Astrocyte (in vitro differentiated cells and primary cell): ENCODE measurements at regions not wholly inside any gene's neighbourhood (a gene's known extent, or its start where the extent isn't known, plus 50 kb on each side); places are given as distances from the start of the nearest gene placed in this dataset.

ENCODE experiments used
- DNase-seq: peaks from one replicate; pipeline ENCODE4 v3.0.0-alpha.2; 2010; ENCODE audit warnings: low read depth
- FAIRE-seq: peaks from 2 replicates; lab custom pipeline; 2011; peaks lifted over from hg19 to GRCh38; lab: Jason Lieb, UNC
- H2AFZ ChIP-seq: 2 replicates; pipeline ENCODE4 v1.6.0; 2012; ENCODE audit warnings: low read depth, low read length, inconsistent platforms
- H3K27ac ChIP-seq: 2 replicates; pipeline ENCODE4 v1.5.1; 2011; ENCODE audit warnings: low read depth, low read length, inconsistent platforms
- H3K27me3 ChIP-seq: 2 replicates; pipeline ENCODE4 v1.6.0; 2011; ENCODE audit warnings: low read length, inconsistent platforms; ENCODE audit not compliant: insufficient read depth
- H3K36me3 ChIP-seq: 2 replicates; pipeline ENCODE4 v1.5.1; 2011; ENCODE audit warnings: low read length, inconsistent platforms; ENCODE audit not compliant: insufficient read depth
- H3K4me1 ChIP-seq: 2 replicates; pipeline ENCODE4 v1.5.1; 2011; ENCODE audit warnings: low read length, inconsistent platforms; ENCODE audit not compliant: insufficient read depth
- H3K4me2 ChIP-seq: 2 replicates; pipeline ENCODE4 v1.6.0; 2012; ENCODE audit warnings: low read length, inconsistent platforms
- H3K4me3 ChIP-seq: 2 replicates; pipeline ENCODE4 v1.5.1; 2011; ENCODE audit warnings: low read depth, mild to moderate bottlenecking, low read length, inconsistent platforms; ENCODE audit not compliant: insufficient read depth
- H3K79me2 ChIP-seq: 2 replicates; pipeline ENCODE4 v1.6.0; 2012; ENCODE audit warnings: mild to moderate bottlenecking, low read length, inconsistent platforms; ENCODE audit not compliant: insufficient read depth
- H3K9ac ChIP-seq: 2 replicates; pipeline ENCODE4 v1.6.0; 2012; ENCODE audit warnings: mild to moderate bottlenecking, low read length, inconsistent platforms
- H3K9me3 ChIP-seq: 2 replicates; pipeline ENCODE4 v1.5.1; 2012; ENCODE audit warnings: low read depth, mild to moderate bottlenecking, low read length, inconsistent platforms; ENCODE audit not compliant: insufficient read depth
- H4K20me1 ChIP-seq: 2 replicates; pipeline ENCODE4 v1.6.0; 2012; ENCODE audit warnings: low read length, inconsistent platforms; ENCODE audit not compliant: insufficient read depth
- H3K27ac Mint-ChIP-seq: one replicate; pipeline ENCODE4 v1.8.0; 2021; ENCODE audit warnings: mild to moderate bottlenecking, mixed read lengths; ENCODE audit not compliant: unreplicated experiment
- H3K27me3 Mint-ChIP-seq: one replicate; pipeline ENCODE4 v1.8.0; 2021; ENCODE audit warnings: low read depth, mixed read lengths; ENCODE audit not compliant: unreplicated experiment
- H3K36me3 Mint-ChIP-seq: one replicate; pipeline ENCODE4 v1.8.0; 2021; ENCODE audit warnings: low read depth, mixed read lengths; ENCODE audit not compliant: unreplicated experiment
- H3K4me1 Mint-ChIP-seq: one replicate; pipeline ENCODE4 v1.8.0; 2021; ENCODE audit warnings: low read depth, mixed read lengths; ENCODE audit not compliant: unreplicated experiment
- H3K4me3 Mint-ChIP-seq: one replicate; pipeline ENCODE4 v1.8.0; 2021; ENCODE audit warnings: mild to moderate bottlenecking, moderate library complexity, mixed read lengths; ENCODE audit not compliant: unreplicated experiment
- H3K9me3 Mint-ChIP-seq: one replicate; pipeline ENCODE4 v1.8.0; 2021; ENCODE audit warnings: mild to moderate bottlenecking, mixed read lengths; ENCODE audit not compliant: unreplicated experiment
- EZH2 ChIP-seq: IDR thresholded peaks from 2 replicates; pipeline ENCODE4 v1.6.1; 2012; ENCODE audit warnings: mild to moderate bottlenecking, low read length, inconsistent platforms; ENCODE audit not compliant: insufficient read depth
- TF ChIP-seq, protein P1 (sequence below): IDR thresholded peaks from 2 replicates; pipeline ENCODE4 v1.5.1; 2011; ENCODE audit warnings: low read depth, mild to moderate bottlenecking, inconsistent platforms, low read length, moderate library complexity; ENCODE audit not compliant: insufficient read depth

DNA sequence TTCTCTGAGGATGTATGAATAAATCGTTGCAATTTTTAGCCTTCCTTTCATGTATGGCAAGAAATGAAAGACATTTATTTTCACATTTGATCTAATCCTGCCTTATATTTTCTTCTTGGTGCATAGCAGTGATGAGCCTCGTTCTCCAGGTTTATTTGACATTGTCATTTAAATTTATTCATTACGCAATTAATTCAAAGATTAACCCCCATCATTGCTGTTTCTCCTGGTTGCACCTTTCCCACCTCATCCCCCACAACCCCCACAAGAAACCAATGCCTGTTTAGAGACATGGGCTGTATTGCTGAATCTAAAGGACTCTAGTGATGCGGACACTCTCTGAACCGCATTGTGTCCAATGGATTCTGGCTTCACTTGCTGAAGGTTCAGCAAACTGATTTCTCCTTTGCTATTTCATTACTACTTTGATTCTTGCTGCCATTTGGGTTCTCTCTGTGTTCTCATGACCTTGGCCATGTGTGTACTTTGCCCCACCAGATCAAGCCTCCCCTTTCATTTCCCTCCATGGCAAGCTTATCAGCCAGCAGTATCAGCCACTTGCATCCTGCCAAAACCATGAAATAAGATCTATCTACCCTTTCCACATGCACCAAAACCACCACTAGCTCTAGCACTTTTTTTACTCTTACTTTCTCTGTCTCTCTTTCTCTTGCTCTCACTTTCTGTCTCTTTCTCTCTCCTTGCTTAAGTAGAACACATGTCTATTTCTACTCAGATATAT is 382.7 kb downstream of the GBE1 start:
- peaks cover 3% of the 10 kb centered on the region for H3K4me1 Mint-ChIP-seq
- H3K9me3 ChIP-seq = no peaks in the 10 kb centered on the region
- no peaks in the 10 kb centered on the region for H3K79me2 ChIP-seq
- H3K9ac ChIP-seq = no peak overlapping the region
- no peaks in the 10 kb centered on the region for H3K27me3 Mint-ChIP-seq
- H3K9me3 Mint-ChIP-seq = no peaks in the 10 kb centered on the region
- no peaks in the 10 kb centered on the region for H3K36me3 Mint-ChIP-seq
- H3K27ac ChIP-seq = no peak overlapping the region
- H3K4me3 Mint-ChIP-seq = no peak overlapping the region
- TF ChIP-seq EZH2 = no peak
- TF ChIP-seq, protein P1, sequence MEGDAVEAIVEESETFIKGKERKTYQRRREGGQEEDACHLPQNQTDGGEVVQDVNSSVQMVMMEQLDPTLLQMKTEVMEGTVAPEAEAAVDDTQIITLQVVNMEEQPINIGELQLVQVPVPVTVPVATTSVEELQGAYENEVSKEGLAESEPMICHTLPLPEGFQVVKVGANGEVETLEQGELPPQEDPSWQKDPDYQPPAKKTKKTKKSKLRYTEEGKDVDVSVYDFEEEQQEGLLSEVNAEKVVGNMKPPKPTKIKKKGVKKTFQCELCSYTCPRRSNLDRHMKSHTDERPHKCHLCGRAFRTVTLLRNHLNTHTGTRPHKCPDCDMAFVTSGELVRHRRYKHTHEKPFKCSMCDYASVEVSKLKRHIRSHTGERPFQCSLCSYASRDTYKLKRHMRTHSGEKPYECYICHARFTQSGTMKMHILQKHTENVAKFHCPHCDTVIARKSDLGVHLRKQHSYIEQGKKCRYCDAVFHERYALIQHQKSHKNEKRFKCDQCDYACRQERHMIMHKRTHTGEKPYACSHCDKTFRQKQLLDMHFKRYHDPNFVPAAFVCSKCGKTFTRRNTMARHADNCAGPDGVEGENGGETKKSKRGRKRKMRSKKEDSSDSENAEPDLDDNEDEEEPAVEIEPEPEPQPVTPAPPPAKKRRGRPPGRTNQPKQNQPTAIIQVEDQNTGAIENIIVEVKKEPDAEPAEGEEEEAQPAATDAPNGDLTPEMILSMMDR = no peak
- no peak overlapping the region for H3K27ac Mint-ChIP-seq
- H3K27me3 ChIP-seq = no peaks in the 10 kb centered on the region
- H2AFZ ChIP-seq = no peak overlapping the region
- no peak for FAIRE-seq
- H3K36me3 ChIP-seq = no peaks in the 10 kb centered on the region
- no peak overlapping the region for H3K4me2 ChIP-seq
- no peaks in the 10 kb centered on the region for H4K20me1 ChIP-seq
- no peak for DNase-seq
- no peak overlapping the region for H3K4me3 ChIP-seq
- H3K4me1 ChIP-seq = no peaks in the 10 kb centered on the region

DNA sequence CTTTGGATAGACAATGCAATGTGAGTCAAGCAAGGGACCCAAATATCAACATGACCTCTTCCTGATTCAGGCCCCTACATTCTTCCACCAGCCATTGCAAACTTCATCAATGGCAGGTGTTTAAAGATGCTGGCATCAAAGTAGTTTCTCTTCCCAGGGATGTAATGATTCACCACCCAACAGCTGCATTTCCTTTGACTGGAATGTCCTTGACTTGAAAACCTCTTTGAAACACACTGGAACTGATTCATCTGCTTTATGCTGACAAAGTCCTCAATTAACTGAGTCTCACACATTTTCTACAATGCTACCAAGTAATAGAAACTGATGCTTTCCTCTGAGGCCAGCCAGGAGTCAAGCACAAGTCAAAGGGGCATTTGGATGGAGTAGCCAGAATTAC is 385.5 kb downstream of the GBE1 start:
- Mint-ChIP-seq H3K27ac (no peak overlapping the region), H3K4me1 (peaks cover 3% of the 10 kb centered on the region), H3K4me3 (no peak overlapping the region), H3K27me3 (no peaks in the 10 kb centered on the region), H3K36me3 (no peaks in the 10 kb centered on the region), H3K9me3 (no peaks in the 10 kb centered on the region)
- TF ChIP-seq, protein P1 = no peak
- TF ChIP-seq EZH2 = no peak
- H3K9ac ChIP-seq = no peak overlapping the region
- H3K36me3 ChIP-seq = no peaks in the 10 kb centered on the region
- no peak for FAIRE-seq
- H3K27me3 ChIP-seq = no peaks in the 10 kb centered on the region
- H4K20me1 ChIP-seq = no peaks in the 10 kb centered on the region
- no peak overlapping the region for H2AFZ ChIP-seq
- no peaks in the 10 kb centered on the region for H3K79me2 ChIP-seq
- H3K4me2 ChIP-seq = no peak overlapping the region
- peak; percentile 6 for DNase-seq
- H3K27ac ChIP-seq = no peak overlapping the region
- no peaks in the 10 kb centered on the region for H3K9me3 ChIP-seq
- no peak overlapping the region for H3K4me3 ChIP-seq
- H3K4me1 ChIP-seq = no peaks in the 10 kb centered on the region

DNA sequence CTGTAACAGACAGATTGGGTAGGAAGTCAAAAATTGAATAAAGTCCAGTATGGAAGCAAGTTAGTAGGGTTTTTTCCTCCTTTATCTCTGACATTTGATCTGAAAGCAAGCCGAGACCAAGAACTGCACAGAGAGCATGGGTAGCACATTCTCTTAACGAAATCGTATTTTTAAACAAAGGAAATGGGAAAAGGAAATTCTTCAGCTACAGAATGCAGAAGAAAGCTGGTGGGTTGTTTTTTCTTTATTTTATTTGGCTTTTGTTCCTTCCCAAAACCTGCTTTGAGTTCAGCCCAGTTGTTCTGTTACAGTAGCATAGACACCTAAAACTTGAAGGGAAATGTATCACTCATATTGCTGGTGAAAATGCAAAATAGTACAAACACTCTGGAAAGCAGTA is 397.0 kb downstream of the GBE1 start:
- Histone ChIP-seq H3K79me2 (no peaks in the 10 kb centered on the region), H3K36me3 (no peaks in the 10 kb centered on the region), H3K27me3 (no peaks in the 10 kb centered on the region), H3K9me3 (no peaks in the 10 kb centered on the region), H3K27ac (no peak overlapping the region), H4K20me1 (no peaks in the 10 kb centered on the region), H3K4me3 (no peak overlapping the region), H2AFZ (no peak overlapping the region), H3K4me1 (no peaks in the 10 kb centered on the region), H3K9ac (no peak overlapping the region), H3K4me2 (no peak overlapping the region)
- H3K4me3 Mint-ChIP-seq = no peak overlapping the region
- no peaks in the 10 kb centered on the region for H3K4me1 Mint-ChIP-seq
- H3K36me3 Mint-ChIP-seq = no peaks in the 10 kb centered on the region
- H3K27me3 Mint-ChIP-seq = no peaks in the 10 kb centered on the region
- DNase-seq = no peak
- no peak for FAIRE-seq
- H3K9me3 Mint-ChIP-seq = peaks cover 3% of the 10 kb centered on the region
- no peak overlapping the region for H3K27ac Mint-ChIP-seq
- TF ChIP-seq EZH2 = no peak
